ENCODE measurements at regions not wholly inside any gene's neighbourhood (a gene's known extent, or its start where the extent isn't known, plus 50 kb on each side); places are given as distances from the start of the nearest gene placed in this dataset.
"Not testable (repeated sequence)": the region's sequence is repeated elsewhere in the genome, so short reads cannot be mapped to it uniquely, and the experiment has no call there.

- Mint-ChIP-seq H3K9me3 (peaks cover 16% of the 10 kb centered on the region), H3K36me3 (ENCODE audit: low read depth) (no peaks in the 10 kb centered on the region), H3K4me1 (ENCODE audit: low read depth) (no peaks in the 10 kb centered on the region), H3K27ac (no peak overlapping the region), H3K27me3 (peaks cover 8% of the 10 kb centered on the region), H3K4me3 (no peak overlapping the region)
- intact Hi-C loops (cut with micrococcal nuclease): no loop called here
Observed at GRCh38 chrX:437661-438390, 51.1 kb upstream of the PPP2R3B start.

- peaks cover 8% of the 10 kb centered on the region for H3K27me3 Mint-ChIP-seq
Observed at GRCh38 chrX:439241-439640, 52.5 kb upstream of the PPP2R3B start.

GRCh38 chrX:439719-440118, 53.0 kb upstream of the PPP2R3B start:
- Mint-ChIP-seq H3K36me3 (ENCODE audit: low read depth) (no peaks in the 10 kb centered on the region), H3K27ac (no peak overlapping the region), H3K9me3 (peaks cover 16% of the 10 kb centered on the region), H3K4me3 (no peak overlapping the region), H3K27me3 (peaks cover 8% of the 10 kb centered on the region), H3K4me1 (ENCODE audit: low read depth) (no peaks in the 10 kb centered on the region)
- intact Hi-C loops (cut with micrococcal nuclease): no loop called here

More at GRCh38 chrX:439241-439640, 52.5 kb upstream of the PPP2R3B start:
- Mint-ChIP-seq H3K27ac (no peak overlapping the region), H3K4me1 (ENCODE audit: low read depth) (no peaks in the 10 kb centered on the region), H3K9me3 (peaks cover 16% of the 10 kb centered on the region), H3K4me3 (no peak overlapping the region), H3K36me3 (ENCODE audit: low read depth) (no peaks in the 10 kb centered on the region)
- intact Hi-C loops (cut with micrococcal nuclease): no loop called here

- Mint-ChIP-seq H3K9me3 (peaks cover 16% of the 10 kb centered on the region), H3K4me3 (no peak overlapping the region), H3K36me3 (ENCODE audit: low read depth) (no peaks in the 10 kb centered on the region), H3K27ac (no peak overlapping the region), H3K4me1 (ENCODE audit: low read depth) (no peaks in the 10 kb centered on the region), H3K27me3 (peaks cover 8% of the 10 kb centered on the region)
- intact Hi-C loops (cut with micrococcal nuclease): no loop called here
Observed at GRCh38 chrX:440636-441035, 53.9 kb upstream of the PPP2R3B start.

- no peak overlapping the region for H3K27ac Mint-ChIP-seq
- peaks cover 16% of the 10 kb centered on the region for H3K9me3 Mint-ChIP-seq
- H3K4me1 Mint-ChIP-seq (ENCODE audit: low read depth): no peaks in the 10 kb centered on the region
- H3K4me3 Mint-ChIP-seq: no peak overlapping the region
- no peaks in the 10 kb centered on the region for H3K36me3 Mint-ChIP-seq (ENCODE audit: low read depth)
- peaks cover 6% of the 10 kb centered on the region for H3K27me3 Mint-ChIP-seq
- intact Hi-C loops (cut with micrococcal nuclease): no loop called here
Observed at GRCh38 chrX:443536-444210, 57.0 kb upstream of the PPP2R3B start.

GRCh38 chrX:444305-444704, 57.6 kb upstream of the PPP2R3B start:
- no peak overlapping the region for H3K27ac Mint-ChIP-seq
- no peaks in the 10 kb centered on the region for H3K4me1 Mint-ChIP-seq (ENCODE audit: low read depth)
- H3K9me3 Mint-ChIP-seq: peaks cover 15% of the 10 kb centered on the region
- H3K4me3 Mint-ChIP-seq: no peak overlapping the region
- intact Hi-C loops (cut with micrococcal nuclease): no loop called here
- peaks cover 6% of the 10 kb centered on the region for H3K27me3 Mint-ChIP-seq
- H3K36me3 Mint-ChIP-seq (ENCODE audit: low read depth): no peaks in the 10 kb centered on the region

- Mint-ChIP-seq H3K27ac (no peak overlapping the region), H3K27me3 (peaks cover 6% of the 10 kb centered on the region), H3K36me3 (ENCODE audit: low read depth) (no peaks in the 10 kb centered on the region), H3K9me3 (peaks cover under 1% of the 10 kb centered on the region), H3K4me1 (ENCODE audit: low read depth) (no peaks in the 10 kb centered on the region), H3K4me3 (no peak overlapping the region)
- intact Hi-C loops (cut with micrococcal nuclease): no loop called here
Observed at GRCh38 chrX:445727-446126, 59.0 kb upstream of the PPP2R3B start.

GRCh38 chrX:446245-446644, 59.5 kb upstream of the PPP2R3B start:
- Mint-ChIP-seq H3K9me3 (no peaks in the 10 kb centered on the region), H3K4me3 (no peak overlapping the region), H3K27me3 (peaks cover 6% of the 10 kb centered on the region), H3K4me1 (ENCODE audit: low read depth) (no peaks in the 10 kb centered on the region), H3K36me3 (ENCODE audit: low read depth) (no peaks in the 10 kb centered on the region), H3K27ac (no peak overlapping the region)
- intact Hi-C loops (cut with micrococcal nuclease): no loop called here

GRCh38 chrX:447052-447451, 60.3 kb upstream of the PPP2R3B start:
- Mint-ChIP-seq H3K4me3 (no peak overlapping the region), H3K36me3 (ENCODE audit: low read depth) (no peaks in the 10 kb centered on the region), H3K9me3 (no peaks in the 10 kb centered on the region), H3K27ac (no peak overlapping the region), H3K4me1 (ENCODE audit: low read depth) (no peaks in the 10 kb centered on the region), H3K27me3 (peaks cover 6% of the 10 kb centered on the region)
- intact Hi-C loops (cut with micrococcal nuclease): no loop called here

GRCh38 chrX:451750-452149, 65.0 kb upstream of the PPP2R3B start:
- H3K9me3 Mint-ChIP-seq; H3K36me3 Mint-ChIP-seq (ENCODE audit: low read depth); intact Hi-C loops (cut with micrococcal nuclease): not testable (repeated sequence)

GRCh38 chrX:452598-452997, 65.9 kb upstream of the PPP2R3B start:
- Mint-ChIP-seq H3K27me3 (peaks cover 2% of the 10 kb centered on the region), H3K9me3 (no peaks in the 10 kb centered on the region), H3K4me1 (ENCODE audit: low read depth) (no peaks in the 10 kb centered on the region), H3K27ac (no peak overlapping the region), H3K4me3 (no peak overlapping the region), H3K36me3 (ENCODE audit: low read depth) (no peaks in the 10 kb centered on the region)
- intact Hi-C loops (cut with micrococcal nuclease): no loop called here

More at GRCh38 chrX:451750-452149, 65.0 kb upstream of the PPP2R3B start:
- not testable (repeated sequence) for H3K27ac Mint-ChIP-seq; H3K4me3 Mint-ChIP-seq; H3K4me1 Mint-ChIP-seq (ENCODE audit: low read depth); H3K27me3 Mint-ChIP-seq

- H3K27me3 Mint-ChIP-seq; intact Hi-C loops (cut with micrococcal nuclease); H3K4me1 Mint-ChIP-seq (ENCODE audit: low read depth); H3K36me3 Mint-ChIP-seq (ENCODE audit: low read depth); H3K9me3 Mint-ChIP-seq; H3K4me3 Mint-ChIP-seq; H3K27ac Mint-ChIP-seq: not testable (repeated sequence)
Observed at GRCh38 chrX:454514-454913, 67.8 kb upstream of the PPP2R3B start.

- Mint-ChIP-seq H3K36me3 (ENCODE audit: low read depth) (no peaks in the 10 kb centered on the region), H3K27me3 (no peaks in the 10 kb centered on the region), H3K27ac (no peak overlapping the region), H3K4me1 (ENCODE audit: low read depth) (no peaks in the 10 kb centered on the region), H3K9me3 (no peaks in the 10 kb centered on the region), H3K4me3 (no peak overlapping the region)
- intact Hi-C loops (cut with micrococcal nuclease): no loop called here
Observed at GRCh38 chrX:455199-455598, 68.5 kb upstream of the PPP2R3B start.

GRCh38 chrX:455673-456072, 69.0 kb upstream of the PPP2R3B start:
- Mint-ChIP-seq H3K9me3 (no peaks in the 10 kb centered on the region), H3K4me1 (ENCODE audit: low read depth) (no peaks in the 10 kb centered on the region), H3K27me3 (no peaks in the 10 kb centered on the region), H3K4me3 (no peak overlapping the region), H3K36me3 (ENCODE audit: low read depth) (no peaks in the 10 kb centered on the region), H3K27ac (no peak overlapping the region)
- intact Hi-C loops (cut with micrococcal nuclease): no loop called here

- H3K9me3 Mint-ChIP-seq: peaks cover 2% of the 10 kb centered on the region
- H3K4me1 Mint-ChIP-seq (ENCODE audit: low read depth): no peaks in the 10 kb centered on the region
- H3K36me3 Mint-ChIP-seq (ENCODE audit: low read depth): no peaks in the 10 kb centered on the region
- no peak overlapping the region for H3K27ac Mint-ChIP-seq
- intact Hi-C loops (cut with micrococcal nuclease): no loop called here
- no peak overlapping the region for H3K4me3 Mint-ChIP-seq
- no peaks in the 10 kb centered on the region for H3K27me3 Mint-ChIP-seq
Observed at GRCh38 chrX:456146-456545, 69.4 kb upstream of the PPP2R3B start.

All from dendritic cell treated with granulocyte-macrophage colony-stimulating factor and Interleukin-4, amounts not matched to agents 40 ng/mL and 50 ng/mL, for 4 days (primary cell).